WTC11 (cell line): ENCODE measurements at regions not wholly inside any gene's neighbourhood (a gene's known extent, or its start where the extent isn't known, plus 50 kb on each side); places are given as distances from the start of the nearest gene placed in this dataset.
"Not testable (repeated sequence)": the region's sequence is repeated elsewhere in the genome, so short reads cannot be mapped to it uniquely, and the experiment has no call there.

Experiments
- ATAC-seq: fragments of 200-7000 bp; cut with Tn5 transposase; 2 replicates; pipeline ENCODE4 v1.10.0; 2021; ENCODE audit warnings: mild to moderate bottlenecking, moderate library complexity
- CTCF ChIA-PET: fragments of 300-600 bp; sonication (Branson Sonifier 250); formaldehyde crosslinking; loops from one replicate; lab custom pipeline; 2021; ENCODE audit warnings: antibody characterized with exemption; lab: Charles Lee
- POLR2A ChIA-PET: fragments of 350-600 bp; sonication (Branson Sonifier 250); formaldehyde crosslinking; loops from one replicate; lab custom pipeline; 2021; ENCODE audit warnings: antibody characterized with exemption; lab: Charles Lee
- DNase-seq: peaks from one replicate; pipeline ENCODE4 v3.0.0; 2021; ENCODE audit warnings: low spot score
- H3K27ac Mint-ChIP-seq: 2 replicates; pipeline ENCODE4 v1.8.0; 2021; ENCODE audit warnings: mixed read lengths
- H3K27me3 Mint-ChIP-seq: 2 replicates; pipeline ENCODE4 v1.8.0; 2021; ENCODE audit warnings: low read depth, mild to moderate bottlenecking, moderate library complexity, mixed read lengths
- H3K36me3 Mint-ChIP-seq: 2 replicates; pipeline ENCODE4 v1.8.0; 2021; ENCODE audit warnings: mixed read lengths
- H3K4me1 Mint-ChIP-seq: 2 replicates; pipeline ENCODE4 v1.8.0; 2022; ENCODE audit warnings: mixed read lengths
- H3K4me3 Mint-ChIP-seq: 2 replicates; pipeline ENCODE4 v1.8.0; 2021; ENCODE audit warnings: mild to moderate bottlenecking, moderate library complexity, mixed read lengths
- H3K9me3 Mint-ChIP-seq: 2 replicates; pipeline ENCODE4 v1.8.0; 2021; ENCODE audit warnings: mixed read lengths
- AFF4 ChIP-seq: sonication (generic); formaldehyde crosslinking; IDR thresholded peaks from 2 replicates; pipeline ENCODE4 v1.8.1; 2023; ENCODE audit warnings: mild to moderate bottlenecking, missing genetic modification reagents, borderline replicate concordance
- AR ChIP-seq: fragments of 250-450 bp; sonication (Bioruptor Pico); IDR thresholded peaks from 2 replicates; pipeline ENCODE4 v1.9.0; 2021; ENCODE audit warnings: mild to moderate bottlenecking
- ARID4B ChIP-seq: sonication (generic); formaldehyde crosslinking; IDR thresholded peaks from 2 replicates; pipeline ENCODE4 v1.8.0; 2023; ENCODE audit warnings: missing genetic modification reagents, mild to moderate bottlenecking, borderline replicate concordance
- ATF3 ChIP-seq: sonication (generic); formaldehyde crosslinking; conservative IDR thresholded peaks from 2 replicates; pipeline ENCODE4 v1.8.1; 2022; ENCODE audit warnings: mild to moderate bottlenecking, missing genetic modification reagents
- FOXK1 ChIP-seq: sonication (generic); formaldehyde crosslinking; IDR thresholded peaks from 2 replicates; pipeline ENCODE4 v1.8.0; 2022; ENCODE audit warnings: mild to moderate bottlenecking, moderate library complexity, missing genetic modification reagents
- MXD4 ChIP-seq: fragments of 250-450 bp; sonication (Bioruptor Pico); IDR thresholded peaks from 2 replicates; pipeline ENCODE4 v1.8.0; 2021; ENCODE audit warnings: mild to moderate bottlenecking, moderate library complexity, borderline replicate concordance
- NFATC4 ChIP-seq: fragments of 250-450 bp; sonication (Bioruptor Pico); IDR thresholded peaks from 2 replicates; pipeline ENCODE4 v1.9.0; 2021; ENCODE audit warnings: mild to moderate bottlenecking
- NR3C1 ChIP-seq: sonication (generic); formaldehyde crosslinking; conservative IDR thresholded peaks from 2 replicates; pipeline ENCODE4 v1.8.1; 2023; ENCODE audit warnings: low read depth, mild to moderate bottlenecking, missing genetic modification reagents
- TEAD1 ChIP-seq: sonication (generic); formaldehyde crosslinking; IDR thresholded peaks from 2 replicates; pipeline ENCODE4 v1.8.0; 2022; ENCODE audit warnings: mild to moderate bottlenecking, missing genetic modification reagents
- USF1 ChIP-seq: sonication (generic); formaldehyde crosslinking; IDR thresholded peaks from 2 replicates; pipeline ENCODE4 v1.8.0; 2022; ENCODE audit warnings: mild to moderate bottlenecking, missing genetic modification reagents
- ZNF281 ChIP-seq: sonication (generic); formaldehyde crosslinking; IDR thresholded peaks from 2 replicates; pipeline ENCODE4 v1.8.0; 2023; ENCODE audit warnings: mild to moderate bottlenecking, missing genetic modification reagents
- ZNF423 ChIP-seq: fragments of 250-450 bp; sonication (Bioruptor Pico); IDR thresholded peaks from 2 replicates; pipeline ENCODE4 v2.1.2; 2022; ENCODE audit warnings: mild to moderate bottlenecking, moderate library complexity

GRCh38 chr15:22262613-22263020, 182.3 kb downstream of the OR4M2 start (continued):
- no peak for TF ChIP-seq ATF3 (CRISPR knock-in tag)
- TF ChIP-seq AFF4 (CRISPR knock-in tag) = no peak

- Mint-ChIP-seq H3K27me3 (peaks cover 17% of the 10 kb centered on the region), H3K9me3 (peaks cover 21% of the 10 kb centered on the region), H3K27ac (no peak overlapping the region), H3K36me3 (peaks cover 29% of the 10 kb centered on the region), H3K4me1 (no peaks in the 10 kb centered on the region), H3K4me3 (no peak overlapping the region)
- TF ChIP-seq FOXK1 (CRISPR knock-in tag) (no peak), TEAD1 (no peak), AR (CRISPR knock-in tag) (no peak), USF1 (CRISPR knock-in tag) (no peak), NFATC4 (CRISPR knock-in tag) (no peak), NR3C1 (no peak), MXD4 (no peak), ZNF281 (no peak), ARID4B (CRISPR knock-in tag) (no peak), ZNF423 (CRISPR knock-in tag) (no peak)
- CTCF ChIA-PET = no interaction called here
- no peak for DNase-seq
- POLR2A ChIA-PET = no interaction called here
- ATAC-seq = no peak
These were observed 183.4 kb downstream of the OR4M2 start for GRCh38 chr15:22263738-22264137.

- Mint-ChIP-seq H3K36me3 (peaks cover 25% of the 10 kb centered on the region), H3K27me3 (peaks cover 17% of the 10 kb centered on the region), H3K9me3 (peaks cover 21% of the 10 kb centered on the region)
- CTCF ChIA-PET, POLR2A ChIA-PET, DNase-seq, H3K27ac Mint-ChIP-seq, ATAC-seq, H3K4me3 Mint-ChIP-seq, H3K4me1 Mint-ChIP-seq: not testable (repeated sequence)
These were observed 183.9 kb downstream of the OR4M2 start for GRCh38 chr15:22264272-22264671.
